HG03045 (cell line): ENCODE measurements at regions not wholly inside any gene's neighbourhood (a gene's known extent, or its start where the extent isn't known, plus 50 kb on each side); places are given as distances from the start of the nearest gene placed in this dataset.
"Not testable (repeated sequence)": the region's sequence is repeated elsewhere in the genome, so short reads cannot be mapped to it uniquely, and the experiment has no call there.

Experiments used
- ATAC-seq: cut with Tn5 transposase; IDR thresholded peaks from one replicate; pipeline ENCODE4 v1.9.1; 2021; ENCODE audit warnings: mild to moderate bottlenecking, moderate library complexity; ENCODE audit not compliant: unreplicated experiment

GRCh38 chr2:61679096-61679495 is 140.9 kb upstream of the XPO1 start:
- ATAC-seq = no peak

DNA sequence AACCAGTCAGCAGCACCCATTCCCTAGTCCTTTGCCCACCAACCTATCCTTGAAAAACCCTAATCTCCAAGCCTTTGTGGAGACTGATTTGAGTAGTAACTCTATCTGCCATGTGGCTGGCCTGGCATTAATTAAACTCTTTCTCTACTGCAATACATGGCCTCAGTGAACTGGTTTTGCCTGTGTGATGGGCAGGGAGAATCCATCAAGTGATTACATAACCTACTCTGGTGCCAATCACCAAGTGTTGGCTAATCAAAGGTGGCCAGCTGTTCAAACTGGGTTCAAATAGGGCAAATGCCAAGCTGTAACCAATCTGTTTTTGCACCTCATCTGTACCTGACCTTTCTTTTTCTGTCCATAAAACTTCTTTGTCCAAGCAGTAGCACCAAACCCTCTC is 139.8 kb upstream of the XPO1 start:
- no peak for ATAC-seq

DNA sequence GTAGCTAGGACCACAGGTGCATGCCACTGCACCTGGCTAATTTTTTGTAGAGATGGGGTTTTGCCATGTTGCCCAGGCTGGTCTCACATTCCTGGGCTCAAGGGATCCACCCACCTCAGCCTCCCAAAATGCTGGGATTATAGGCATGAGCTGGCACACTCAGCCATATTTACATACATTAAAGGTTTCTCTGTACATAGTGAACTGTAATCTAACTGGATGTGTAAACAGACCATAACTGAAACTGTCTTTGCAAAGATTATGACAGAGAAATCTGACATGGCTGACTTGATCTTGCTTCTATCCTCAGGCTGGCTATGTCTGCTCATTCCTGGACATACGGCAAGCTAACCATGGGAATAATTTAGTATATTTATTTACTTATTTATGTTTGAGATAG is 139.2 kb upstream of the XPO1 start:
- no peak for ATAC-seq

DNA sequence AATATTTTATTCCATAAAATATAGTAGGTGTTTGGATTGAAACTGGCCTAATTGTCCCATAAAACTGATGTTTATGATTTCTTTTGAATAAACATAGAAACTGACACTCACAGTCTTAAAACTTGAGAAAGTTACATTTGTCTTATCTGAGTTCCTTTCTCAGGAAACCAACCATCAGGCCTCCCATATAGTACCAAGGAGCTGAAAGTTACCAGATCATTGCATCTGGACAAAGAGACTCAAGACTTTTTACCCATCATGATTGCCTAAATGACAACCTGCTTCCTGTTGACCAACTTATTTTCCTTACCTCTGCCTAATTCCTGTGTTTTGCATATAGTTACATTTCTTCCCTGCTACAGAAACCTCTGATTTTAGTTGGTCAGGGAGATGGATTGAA is 137.0 kb upstream of the XPO1 start:
- ATAC-seq = no peak

- peak; percentile 12 for ATAC-seq
Observed at GRCh38 chr2:61671561-61672315, 133.6 kb upstream of the XPO1 start.

GRCh38 chr2:61670591-61671501 is 132.7 kb upstream of the XPO1 start:
- peak; percentile 65 for ATAC-seq

- ATAC-seq = no peak
Observed at GRCh38 chr2:61664190-61664589, 126.0 kb upstream of the XPO1 start.

DNA sequence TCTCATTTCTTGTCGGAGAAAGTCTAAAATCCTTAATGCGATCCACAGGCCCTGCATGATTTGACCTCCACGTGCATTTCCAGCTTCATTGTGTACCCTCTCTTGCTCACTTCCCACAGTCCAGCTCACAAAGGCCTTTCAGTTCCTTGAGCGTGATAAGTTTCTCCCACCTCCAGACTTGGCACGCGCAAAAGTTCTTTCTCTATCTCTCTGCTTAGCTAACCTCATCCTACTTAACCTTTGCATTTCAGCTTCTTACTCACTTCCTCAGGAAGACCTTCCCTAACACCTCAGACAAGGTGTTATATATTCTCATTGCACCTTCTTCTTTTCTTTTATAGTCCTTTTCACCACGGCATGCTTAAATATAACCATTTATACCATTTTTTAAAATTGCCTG is 124.8 kb upstream of the XPO1 start:
- no peak for ATAC-seq

DNA sequence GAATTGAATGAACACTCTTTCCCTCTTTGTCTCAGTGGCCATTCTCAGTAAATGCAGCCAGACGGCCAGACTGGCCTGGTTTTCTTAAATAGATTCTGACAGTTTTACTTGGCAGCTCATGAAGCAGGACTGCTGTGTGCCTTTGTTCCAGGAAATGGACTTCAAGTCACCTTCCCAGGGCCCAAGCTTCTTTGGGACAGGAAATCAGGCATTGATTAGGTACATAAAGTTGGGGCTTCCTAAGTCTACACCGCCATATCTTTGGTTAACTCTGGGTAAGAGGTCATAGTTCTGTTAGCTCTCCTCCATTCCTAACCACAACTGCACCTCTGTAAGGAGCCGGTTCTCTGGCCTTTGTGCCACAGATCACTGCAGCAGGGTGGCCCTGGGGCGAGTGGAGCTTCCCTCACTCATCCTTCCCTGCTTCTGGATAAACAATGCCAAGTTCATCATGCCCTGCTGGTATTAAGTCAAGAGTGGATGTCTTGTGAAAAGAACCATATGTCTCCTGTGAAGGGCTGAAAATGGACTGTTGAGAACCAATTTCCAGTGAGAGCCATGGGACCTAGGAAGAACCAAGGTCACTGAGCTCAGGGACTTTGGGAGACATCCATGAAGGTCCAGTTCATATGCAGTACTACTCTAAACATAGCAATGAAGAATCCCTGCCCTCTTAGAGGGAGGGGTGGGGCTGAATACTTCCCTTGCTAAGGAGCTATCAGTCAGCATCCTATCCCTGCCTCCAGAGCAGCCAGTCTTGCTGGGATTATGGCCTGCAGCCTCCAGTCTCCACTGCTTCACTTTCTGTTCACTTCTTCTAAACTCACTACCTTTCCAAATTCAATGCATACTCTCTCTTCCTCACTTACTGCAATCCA is 122.6 kb upstream of the XPO1 start:
- no peak for ATAC-seq

DNA sequence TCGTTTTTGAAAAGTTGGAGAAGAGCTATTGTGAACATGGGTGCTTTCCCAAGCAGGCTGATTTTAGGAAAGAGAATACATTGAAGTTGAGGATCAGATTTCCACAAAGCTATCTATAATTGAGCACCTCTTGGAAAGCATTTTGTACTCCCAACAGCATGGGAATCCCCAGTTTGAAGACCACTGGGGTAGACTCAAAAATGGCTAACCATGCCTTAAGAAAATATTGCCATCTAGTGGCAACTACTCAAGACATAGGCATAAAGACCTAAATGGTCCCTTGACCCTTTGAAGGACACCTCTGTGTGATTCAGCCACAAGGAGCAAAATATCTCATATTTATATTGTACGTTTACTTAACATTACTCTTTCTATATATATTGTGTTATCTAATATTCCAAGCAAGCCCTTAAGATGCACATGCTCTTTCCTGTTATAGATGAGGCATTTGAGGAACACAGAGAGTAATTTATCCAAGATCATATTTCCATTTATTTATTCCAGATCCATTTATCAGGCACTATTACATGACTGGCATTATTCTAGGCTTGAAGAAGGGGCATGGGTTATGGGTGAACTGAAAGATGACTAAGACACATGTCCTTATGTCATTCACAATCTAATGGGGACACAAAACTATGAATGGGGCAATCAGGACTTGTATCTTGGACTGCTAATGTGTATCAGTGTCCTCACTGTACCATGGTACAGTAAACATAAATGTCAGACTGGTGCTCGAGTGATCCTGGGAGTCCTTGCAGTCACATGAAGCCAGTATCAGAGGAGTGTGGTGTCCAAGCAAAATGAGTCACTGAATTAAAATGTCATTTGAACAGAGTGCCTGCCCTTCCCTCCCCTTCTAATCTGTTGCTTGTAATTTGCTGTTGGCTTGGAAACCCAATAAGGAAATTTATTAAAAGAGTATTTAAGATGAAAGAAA is 121.0 kb upstream of the XPO1 start:
- no peak for ATAC-seq

DNA sequence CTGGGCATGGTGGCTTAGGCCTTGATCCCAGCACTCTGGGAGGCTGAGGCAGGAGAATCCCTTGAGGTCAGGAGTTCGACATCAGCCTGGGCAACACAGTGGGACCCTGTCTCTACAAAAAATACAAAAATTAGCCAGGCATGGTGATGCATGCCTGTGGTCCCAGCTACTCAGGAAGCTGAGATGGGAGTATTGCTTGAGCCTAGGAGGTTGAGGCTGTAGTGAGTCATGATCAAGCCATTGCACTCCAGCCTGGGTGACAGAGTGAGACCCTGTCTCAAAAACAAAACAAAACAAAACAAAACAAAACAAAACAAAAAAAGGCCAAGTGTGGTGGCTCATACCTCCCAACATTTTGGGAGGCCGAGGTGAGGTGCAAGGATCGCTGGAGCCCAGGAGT is 111.8 kb upstream of the XPO1 start:
- ATAC-seq = not testable (repeated sequence)

DNA sequence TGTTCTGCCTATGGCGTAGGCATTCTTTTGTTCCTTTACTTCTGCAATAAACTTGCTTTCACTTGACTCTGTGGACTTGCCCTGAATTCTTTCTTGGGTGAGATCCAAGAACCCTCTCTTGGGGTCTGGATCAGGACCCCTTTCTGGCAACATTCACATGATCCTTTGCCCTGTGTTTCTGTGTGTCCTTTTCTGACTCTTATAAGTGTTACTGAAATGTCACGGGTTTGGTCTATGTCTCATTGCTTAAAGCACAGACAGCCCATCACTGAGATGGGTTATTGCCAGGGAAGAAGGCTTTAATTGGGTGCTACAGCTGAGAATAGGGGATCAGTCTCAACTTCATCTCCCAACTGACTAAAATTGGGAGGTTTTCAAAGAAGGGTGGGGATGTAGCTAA is 110.9 kb upstream of the XPO1 start:
- ATAC-seq = no peak

DNA sequence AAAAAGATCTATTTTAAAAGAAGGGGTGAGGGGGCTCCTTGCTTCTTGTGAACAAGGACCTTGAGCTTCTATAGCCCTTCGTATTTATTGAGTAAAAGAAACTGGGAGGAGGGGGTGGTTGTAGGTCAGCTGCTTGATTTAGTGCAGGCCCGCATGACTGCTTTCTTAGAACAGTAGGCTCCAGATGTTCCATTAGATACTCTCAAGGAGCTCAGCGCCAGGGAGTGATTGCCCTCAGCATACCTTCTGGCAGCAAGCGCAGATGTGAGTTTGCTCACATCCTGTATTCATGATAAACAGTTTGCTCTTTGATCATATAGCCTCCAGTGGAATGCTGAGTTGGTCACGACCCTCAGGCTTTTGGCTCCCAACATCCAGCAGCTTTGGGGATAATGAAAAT is 108.9 kb upstream of the XPO1 start:
- ATAC-seq = no peak

- ATAC-seq = no peak
Observed at GRCh38 chr2:61645911-61646310, 107.8 kb upstream of the XPO1 start.

DNA sequence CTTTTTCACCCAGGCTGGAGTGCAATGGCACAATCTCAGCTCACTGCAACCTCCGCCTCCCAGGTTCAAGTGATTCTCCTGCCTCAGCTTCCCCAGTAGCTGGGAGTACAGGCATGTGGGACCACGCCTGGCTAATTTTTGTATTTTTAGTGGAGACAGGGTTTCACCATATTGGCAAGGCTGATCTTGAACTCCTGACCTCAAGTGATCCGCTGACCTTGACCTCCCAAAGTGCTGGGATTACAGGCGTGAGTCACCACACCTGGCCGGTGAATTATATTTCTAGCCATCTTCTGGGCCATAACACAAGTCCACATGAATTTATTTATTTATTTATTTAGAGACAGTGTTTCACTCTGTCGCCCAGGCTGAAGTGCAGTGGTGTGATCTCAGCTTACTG is 105.0 kb upstream of the XPO1 start:
- ATAC-seq = not testable (repeated sequence)

DNA sequence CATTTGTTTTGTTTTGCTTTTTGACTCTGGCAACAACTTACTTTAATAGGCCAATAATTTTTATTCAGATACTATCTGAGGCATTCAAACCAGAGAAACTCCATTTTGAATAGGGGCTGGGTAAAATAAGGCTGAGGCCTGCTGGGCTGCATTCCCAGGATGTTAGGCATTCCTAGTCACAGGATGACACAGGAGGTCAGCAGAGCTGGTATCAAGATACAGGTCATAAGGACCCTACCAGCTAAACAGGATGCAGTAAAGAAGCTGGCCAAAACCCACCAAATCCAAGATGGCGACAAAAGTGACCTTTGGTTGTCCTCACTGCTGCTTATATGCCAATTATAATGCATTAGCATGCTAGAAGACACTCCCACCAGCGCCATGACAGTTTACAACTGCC is 102.2 kb upstream of the XPO1 start:
- no peak for ATAC-seq

DNA sequence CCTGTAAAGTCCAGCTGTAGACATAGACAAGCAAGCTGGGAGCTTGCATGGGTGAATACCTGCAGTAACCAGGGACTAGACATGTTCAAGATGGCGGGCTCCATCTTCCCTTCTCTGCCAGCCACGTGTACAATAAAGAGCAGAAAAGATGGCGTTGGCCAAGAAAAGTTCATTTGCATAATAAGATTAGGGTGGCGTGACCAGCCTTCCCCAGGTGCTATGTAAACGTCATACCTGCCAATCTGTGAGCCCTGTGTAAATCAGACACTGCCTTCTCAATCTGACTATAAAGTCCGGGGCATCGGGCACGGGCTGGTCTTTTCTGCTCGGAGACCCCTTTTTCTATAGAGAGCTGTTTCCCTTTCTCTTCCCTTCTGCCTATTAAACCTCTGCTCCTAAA is 101.6 kb upstream of the XPO1 start:
- ATAC-seq = no peak

GRCh38 chr2:61636686-61637085 is 98.5 kb upstream of the XPO1 start:
- no peak for ATAC-seq

- no peak for ATAC-seq
Observed at GRCh38 chr2:61634512-61634911, 96.4 kb upstream of the XPO1 start.

- ATAC-seq = no peak
Observed at GRCh38 chr2:61633250-61633649, 95.1 kb upstream of the XPO1 start.
